ENCODE measurements at regions not wholly inside any gene's neighbourhood (a gene's known extent, or its start where the extent isn't known, plus 50 kb on each side); places are given as distances from the start of the nearest gene placed in this dataset.

- H3K4me1 ChIP-seq (ENCODE audit: control insufficient read depth, insufficient read depth, low read length): no peaks in the 10 kb centered on the region
- intact Hi-C loops (cut with micrococcal nuclease) (no loop called here), in situ Hi-C loops (cut with MboI; ENCODE audit: low sequenced_read_pairs) (no loop called here), dilution Hi-C loops (cut with HindIII; ENCODE audit: low sequenced_read_pairs, unreplicated experiment) (no loop called here)
- TF ChIP-seq RAD21 (IDR thresholded peaks at IDR 0.05; ENCODE audit: low read length) (no peak), RCOR1 (IDR thresholded peaks at IDR 0.05; ENCODE audit: insufficient replicate concordance, low read length) (no peak), MXI1 (IDR thresholded peaks at IDR 0.05; ENCODE audit: borderline replicate concordance, low read depth, low read length) (no peak), POLR2A (IDR thresholded peaks at IDR 0.05; ENCODE audit: low read depth, low read length) (no peak), MAZ (IDR thresholded peaks at IDR 0.05; ENCODE audit: borderline replicate concordance, low read depth, low read length) (no peak), BHLHE40 (IDR thresholded peaks at IDR 0.05; ENCODE audit: low read depth, low read length) (no peak), NFE2L2 (IDR thresholded peaks at IDR 0.05; ENCODE audit: low read depth, low read length) (no peak), CHD1 (IDR thresholded peaks at IDR 0.05; ENCODE audit: low read depth, low read length) (no peak), MAFK (IDR thresholded peaks at IDR 0.05; ENCODE audit: low read depth, low read length) (no peak), CEBPB (IDR thresholded peaks at IDR 0.05; ENCODE audit: low read depth, low read length) (no peak), RFX5 (IDR thresholded peaks at IDR 0.05; ENCODE audit: low read depth, low read length) (no peak), FOS (IDR thresholded peaks at IDR 0.05; ENCODE audit: low read depth, low read length) (no peak), SMC3 (IDR thresholded peaks at IDR 0.05; ENCODE audit: low read depth, low read length) (no peak)
- TF ChIP-seq, protein P1, sequence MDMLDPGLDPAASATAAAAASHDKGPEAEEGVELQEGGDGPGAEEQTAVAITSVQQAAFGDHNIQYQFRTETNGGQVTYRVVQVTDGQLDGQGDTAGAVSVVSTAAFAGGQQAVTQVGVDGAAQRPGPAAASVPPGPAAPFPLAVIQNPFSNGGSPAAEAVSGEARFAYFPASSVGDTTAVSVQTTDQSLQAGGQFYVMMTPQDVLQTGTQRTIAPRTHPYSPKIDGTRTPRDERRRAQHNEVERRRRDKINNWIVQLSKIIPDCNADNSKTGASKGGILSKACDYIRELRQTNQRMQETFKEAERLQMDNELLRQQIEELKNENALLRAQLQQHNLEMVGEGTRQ (IDR thresholded peaks at IDR 0.05; ENCODE audit: low read depth, low read length): no peak
- TF ChIP-seq, protein P2, sequence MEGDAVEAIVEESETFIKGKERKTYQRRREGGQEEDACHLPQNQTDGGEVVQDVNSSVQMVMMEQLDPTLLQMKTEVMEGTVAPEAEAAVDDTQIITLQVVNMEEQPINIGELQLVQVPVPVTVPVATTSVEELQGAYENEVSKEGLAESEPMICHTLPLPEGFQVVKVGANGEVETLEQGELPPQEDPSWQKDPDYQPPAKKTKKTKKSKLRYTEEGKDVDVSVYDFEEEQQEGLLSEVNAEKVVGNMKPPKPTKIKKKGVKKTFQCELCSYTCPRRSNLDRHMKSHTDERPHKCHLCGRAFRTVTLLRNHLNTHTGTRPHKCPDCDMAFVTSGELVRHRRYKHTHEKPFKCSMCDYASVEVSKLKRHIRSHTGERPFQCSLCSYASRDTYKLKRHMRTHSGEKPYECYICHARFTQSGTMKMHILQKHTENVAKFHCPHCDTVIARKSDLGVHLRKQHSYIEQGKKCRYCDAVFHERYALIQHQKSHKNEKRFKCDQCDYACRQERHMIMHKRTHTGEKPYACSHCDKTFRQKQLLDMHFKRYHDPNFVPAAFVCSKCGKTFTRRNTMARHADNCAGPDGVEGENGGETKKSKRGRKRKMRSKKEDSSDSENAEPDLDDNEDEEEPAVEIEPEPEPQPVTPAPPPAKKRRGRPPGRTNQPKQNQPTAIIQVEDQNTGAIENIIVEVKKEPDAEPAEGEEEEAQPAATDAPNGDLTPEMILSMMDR (conservative IDR thresholded peaks at IDR 0.05; ENCODE audit: low read depth, low read length): no peak
- TF ChIP-seq, protein P3, sequence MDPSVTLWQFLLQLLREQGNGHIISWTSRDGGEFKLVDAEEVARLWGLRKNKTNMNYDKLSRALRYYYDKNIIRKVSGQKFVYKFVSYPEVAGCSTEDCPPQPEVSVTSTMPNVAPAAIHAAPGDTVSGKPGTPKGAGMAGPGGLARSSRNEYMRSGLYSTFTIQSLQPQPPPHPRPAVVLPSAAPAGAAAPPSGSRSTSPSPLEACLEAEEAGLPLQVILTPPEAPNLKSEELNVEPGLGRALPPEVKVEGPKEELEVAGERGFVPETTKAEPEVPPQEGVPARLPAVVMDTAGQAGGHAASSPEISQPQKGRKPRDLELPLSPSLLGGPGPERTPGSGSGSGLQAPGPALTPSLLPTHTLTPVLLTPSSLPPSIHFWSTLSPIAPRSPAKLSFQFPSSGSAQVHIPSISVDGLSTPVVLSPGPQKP (IDR thresholded peaks at IDR 0.05; ENCODE audit: borderline replicate concordance, low read depth, low read length): no peak
- H2BK120ac ChIP-seq (ENCODE audit: low read depth, low read length): no peak overlapping the region
- no peaks in the 10 kb centered on the region for H3K9me1 ChIP-seq (ENCODE audit: insufficient read depth, low read length)
- CTCF ChIA-PET: no interaction called here
- H2BK5ac ChIP-seq (ENCODE audit: low read depth, low read length, poor library complexity, severe bottlenecking): no peak overlapping the region
- H3K9ac ChIP-seq (ENCODE audit: low read depth, low read length): no peak overlapping the region
- POLR2A ChIA-PET (ENCODE audit: unreplicated experiment): no interaction called here
- no peak overlapping the region for H3K23ac ChIP-seq (ENCODE audit: low read depth, low read length)
- H2AFZ ChIP-seq (replicated peaks; ENCODE audit: low read length, poor library complexity): no peak overlapping the region
- H3K56ac ChIP-seq (ENCODE audit: extremely low read depth, insufficient read depth, low read length): no peak overlapping the region
- no peaks in the 10 kb centered on the region for H3K79me1 ChIP-seq (ENCODE audit: low read depth in 1 of 2, low read length in 2 of 2)
- no peak overlapping the region for H2AK9ac ChIP-seq (replicated peaks; ENCODE audit: low read depth, low read length, poor library complexity)
- no peaks in the 10 kb centered on the region for H3K27me3 ChIP-seq (ENCODE audit: control insufficient read depth, insufficient read depth, low read length)
- no peak overlapping the region for H4K8ac ChIP-seq (ENCODE audit: low read depth in 2 of 2, low read length in 2 of 2)
- H4K91ac ChIP-seq (ENCODE audit: insufficient read depth, low read depth, low read length): no peak overlapping the region
- no peak for ATAC-seq (ENCODE audit: low read depth)
- H4K5ac ChIP-seq (ENCODE audit: low read depth, low read length): no peak overlapping the region
- H3K9me3 ChIP-seq (ENCODE audit: control insufficient read depth, insufficient read depth, low read length): no peaks in the 10 kb centered on the region
- H2AK5ac ChIP-seq (ENCODE audit: low read depth, low read length): no peak overlapping the region
- H2BK20ac ChIP-seq (ENCODE audit: low read depth, low read length): no peak overlapping the region
- no peaks in the 10 kb centered on the region for H3K36me3 ChIP-seq (ENCODE audit: control insufficient read depth, insufficient read depth, low read length)
- no peak overlapping the region for H3K27ac ChIP-seq (ENCODE audit: insufficient read depth, low read length)
- H2BK15ac ChIP-seq (ENCODE audit: low read depth, low read length): no peak overlapping the region
- H3K4ac ChIP-seq (ENCODE audit: low read depth, low read length): no peak overlapping the region
- no TSS peak for BruUV-seq (replicated peaks)
- H3K18ac ChIP-seq (ENCODE audit: low read depth, low read length): no peak overlapping the region
- H3K4me3 ChIP-seq (ENCODE audit: insufficient read depth, low read depth, low read length): no peak overlapping the region
- H3K4me2 ChIP-seq (ENCODE audit: low read depth, low read length): no peak overlapping the region
- no peaks in the 10 kb centered on the region for H4K20me1 ChIP-seq (ENCODE audit: insufficient read depth, low read length)
- H3K14ac ChIP-seq (replicated peaks; ENCODE audit: low read depth, low read length): no peak overlapping the region
- DNase-seq: no peak
These were observed 938.0 kb upstream of the SLC35B3 start for GRCh38 chr6:9373308-9373707.
